IMR-90 (cell line): ENCODE measurements at regions not wholly inside any gene's neighbourhood (a gene's known extent, or its start where the extent isn't known, plus 50 kb on each side); places are given as distances from the start of the nearest gene placed in this dataset.
A peak's percentile ranks its signal among the peaks of the same experiment; 100 is the strongest.

Experiments used
- ATAC-seq: fragments of 200-7000 bp; cut with Tn5 transposase; 2 replicates; pipeline ENCODE4 v1.9.1; 2020; ENCODE audit warnings: low read depth, mild to moderate bottlenecking, moderate library complexity
- BruUV-seq: library from RNA; stranded (reverse); fragments of 400-500 nt; replicated peaks from 2 replicates; lab custom pipeline; 2021; lab: Mats Ljungman, UMichigan
- CTCF ChIA-PET: fragments of 300-600 bp; formaldehyde crosslinking; extraction: SDS; loops from one replicate; lab custom pipeline; 2021; ENCODE audit warnings: antibody characterized with exemption; lab: Yijun Ruan, JAX
- POLR2A ChIA-PET: fragments of 300-600 bp; sonication (Branson Sonifier 250); formaldehyde crosslinking; loops from one replicate; lab custom pipeline; 2022; ENCODE audit warnings: antibody characterized with exemption; ENCODE audit not compliant: unreplicated experiment; lab: Charles Lee
- DNase-seq: peaks from one replicate; pipeline ENCODE4 v3.0.0; 2013
- H2AFZ ChIP-seq: replicated peaks from 2 replicates; pipeline ENCODE3; 2013; ENCODE audit warnings: low read length, mild to moderate bottlenecking; ENCODE audit not compliant: poor library complexity
- H2AK5ac ChIP-seq: 2 replicates; pipeline ENCODE4 v1.6.1; 2013; ENCODE audit warnings: low read depth, low read length, inconsistent platforms
- H2AK9ac ChIP-seq: replicated peaks from 2 replicates; pipeline ENCODE3; 2013; ENCODE audit warnings: mild to moderate bottlenecking, low read depth, low read length, moderate library complexity; ENCODE audit not compliant: poor library complexity
- H2BK120ac ChIP-seq: 2 replicates; pipeline ENCODE4 v1.6.1; 2013; ENCODE audit warnings: low read depth, low read length, inconsistent platforms
- H2BK15ac ChIP-seq: 3 replicates; pipeline ENCODE4 v1.6.1; 2013; ENCODE audit warnings: low read depth, low read length, inconsistent platforms
- H2BK20ac ChIP-seq: 2 replicates; pipeline ENCODE4 v1.6.1; 2013; ENCODE audit warnings: low read depth, mild to moderate bottlenecking, inconsistent platforms, low read length, moderate library complexity
- H2BK5ac ChIP-seq: 2 replicates; pipeline ENCODE4 v1.6.1; 2013; ENCODE audit warnings: mild to moderate bottlenecking, low read depth, low read length, inconsistent platforms; ENCODE audit not compliant: poor library complexity, severe bottlenecking
- H3K14ac ChIP-seq: replicated peaks from 2 replicates; pipeline ENCODE4 v1.6.1; 2013; ENCODE audit warnings: low read depth, low read length, inconsistent platforms
- H3K18ac ChIP-seq: 2 replicates; pipeline ENCODE4 v1.6.1; 2013; ENCODE audit warnings: low read depth, low read length, control low read depth
- H3K23ac ChIP-seq: 2 replicates; pipeline ENCODE4 v1.6.1; 2013; ENCODE audit warnings: low read depth, low read length, inconsistent platforms
- H3K27ac ChIP-seq: 2 replicates; pipeline ENCODE4 v1.5.1; 2013; ENCODE audit warnings: mild to moderate bottlenecking, control low read depth, low read length; ENCODE audit not compliant: insufficient read depth
- H3K27me3 ChIP-seq: 2 replicates; pipeline ENCODE4 v1.6.1; 2013; ENCODE audit warnings: low read length; ENCODE audit not compliant: control insufficient read depth, insufficient read depth
- H3K36me3 ChIP-seq: 2 replicates; pipeline ENCODE4 v1.6.1; 2013; ENCODE audit warnings: low read length, mixed read lengths; ENCODE audit not compliant: control insufficient read depth, insufficient read depth
- H3K4ac ChIP-seq: 2 replicates; pipeline ENCODE4 v1.6.1; 2013; ENCODE audit warnings: low read depth, low read length, inconsistent platforms
- H3K4me1 ChIP-seq: 2 replicates; pipeline ENCODE4 v1.6.1; 2013; ENCODE audit warnings: low read length, mixed read lengths; ENCODE audit not compliant: control insufficient read depth, insufficient read depth
- H3K4me2 ChIP-seq: 2 replicates; pipeline ENCODE4 v1.6.1; 2013; ENCODE audit warnings: low read depth, mild to moderate bottlenecking, control low read depth, low read length, moderate library complexity
- H3K4me3 ChIP-seq: 2 replicates; pipeline ENCODE4 v1.5.1; 2013; ENCODE audit warnings: low read depth, mild to moderate bottlenecking, control low read depth, low read length, moderate library complexity; ENCODE audit not compliant: insufficient read depth
- H3K56ac ChIP-seq: 2 replicates; pipeline ENCODE4 v1.6.1; 2013; ENCODE audit warnings: low read length, inconsistent platforms; ENCODE audit not compliant: insufficient read depth; ENCODE audit errors: extremely low read depth
- H3K79me1 ChIP-seq, 2 experiments: 2 replicates each; pipeline ENCODE4 v1.6.1; 2013; ENCODE audit warnings: low read length in 2 of 2, inconsistent platforms in 1 of 2, low read depth in 1 of 2
- H3K9ac ChIP-seq: 2 replicates; pipeline ENCODE4 v1.6.1; 2013; ENCODE audit warnings: low read depth, low read length, control low read depth
- H3K9me1 ChIP-seq: 2 replicates; pipeline ENCODE4 v1.6.1; 2013; ENCODE audit warnings: low read length, inconsistent platforms; ENCODE audit not compliant: insufficient read depth
- H3K9me3 ChIP-seq: 2 replicates; pipeline ENCODE4 v1.6.1; 2013; ENCODE audit warnings: low read length; ENCODE audit not compliant: control insufficient read depth, insufficient read depth
- H4K20me1 ChIP-seq: 2 replicates; pipeline ENCODE4 v1.6.1; 2013; ENCODE audit warnings: low read length, inconsistent platforms; ENCODE audit not compliant: insufficient read depth
- H4K5ac ChIP-seq: 2 replicates; pipeline ENCODE4 v1.6.1; 2013; ENCODE audit warnings: mild to moderate bottlenecking, low read depth, low read length, control low read depth
- H4K8ac ChIP-seq, 2 experiments: 2 replicates each; pipeline ENCODE4 v1.6.1; 2013; ENCODE audit warnings: low read depth in 2 of 2, low read length in 2 of 2, control low read depth in 1 of 2, inconsistent platforms in 1 of 2
- H4K91ac ChIP-seq: 2 replicates; pipeline ENCODE4 v1.6.1; 2013; ENCODE audit warnings: low read depth, low read length, inconsistent platforms; ENCODE audit not compliant: insufficient read depth
- BHLHE40 ChIP-seq: fragments of 150-350 bp; IDR thresholded peaks from 2 replicates; pipeline ENCODE4 v1.6.1; 2016; ENCODE audit warnings: mild to moderate bottlenecking, low read depth, low read length
- CEBPB ChIP-seq: IDR thresholded peaks from 2 replicates; pipeline ENCODE4 v1.6.1; 2012; ENCODE audit warnings: low read depth, low read length, improper control_type of control experiment
- CHD1 ChIP-seq: IDR thresholded peaks from 2 replicates; pipeline ENCODE4 v1.6.1; 2012; ENCODE audit warnings: low read depth, low read length, improper control_type of control experiment
- CTCF ChIP-seq: conservative IDR thresholded peaks from 2 replicates; pipeline ENCODE4 v1.5.1; 2012; ENCODE audit warnings: mild to moderate bottlenecking, low read depth, low read length, improper control_type of control experiment
- ELK1 ChIP-seq: fragments of 150-350 bp; IDR thresholded peaks from 2 replicates; pipeline ENCODE4 v1.6.1; 2016; ENCODE audit warnings: low read depth, mild to moderate bottlenecking, low read length, moderate library complexity, borderline replicate concordance
- FOS ChIP-seq: fragments of 150-350 bp; IDR thresholded peaks from 2 replicates; pipeline ENCODE4 v1.6.1; 2016; ENCODE audit warnings: low read depth, low read length
- MAFK ChIP-seq: IDR thresholded peaks from 2 replicates; pipeline ENCODE4 v1.6.1; 2012; ENCODE audit warnings: low read depth, low read length, improper control_type of control experiment
- MAZ ChIP-seq: IDR thresholded peaks from 2 replicates; pipeline ENCODE4 v1.6.1; 2012; ENCODE audit warnings: low read depth, mild to moderate bottlenecking, low read length, improper control_type of control experiment, moderate library complexity, borderline replicate concordance
- MXI1 ChIP-seq: IDR thresholded peaks from 2 replicates; pipeline ENCODE4 v1.6.1; 2012; ENCODE audit warnings: low read depth, mild to moderate bottlenecking, low read length, moderate library complexity, borderline replicate concordance
- NFE2L2 ChIP-seq: fragments of 150-350 bp; IDR thresholded peaks from 2 replicates; pipeline ENCODE4 v1.6.1; 2016; ENCODE audit warnings: low read depth, mild to moderate bottlenecking, low read length
- POLR2A ChIP-seq: IDR thresholded peaks from 2 replicates; pipeline ENCODE4 v1.6.1; 2012; ENCODE audit warnings: mild to moderate bottlenecking, low read depth, low read length
- RAD21 ChIP-seq: IDR thresholded peaks from 2 replicates; pipeline ENCODE4 v1.6.1; 2012; ENCODE audit warnings: low read length, improper control_type of control experiment
- RCOR1 ChIP-seq: IDR thresholded peaks from 2 replicates; pipeline ENCODE4 v1.6.1; 2012; ENCODE audit warnings: mild to moderate bottlenecking, low read length, improper control_type of control experiment; ENCODE audit not compliant: insufficient replicate concordance
- RFX5 ChIP-seq: IDR thresholded peaks from 2 replicates; pipeline ENCODE4 v1.8.0; 2012; ENCODE audit warnings: low read depth, mild to moderate bottlenecking, low read length, moderate library complexity
- SMC3 ChIP-seq: fragments of 150-350 bp; IDR thresholded peaks from 2 replicates; pipeline ENCODE4 v1.6.1; 2016; ENCODE audit warnings: low read depth, mild to moderate bottlenecking, antibody characterized with exemption, low read length, moderate library complexity
- USF2 ChIP-seq: fragments of 150-350 bp; IDR thresholded peaks from 2 replicates; pipeline ENCODE4 v1.6.1; 2017; ENCODE audit warnings: mild to moderate bottlenecking, antibody characterized with exemption, low read length, low read depth
- WGBS, 2 experiments: methylation state at CpG; one replicate each; pipeline versions ENCODE4 v1.1.5 to v1.1.7; 2013; ENCODE audit warnings: missing lambda C conversion rate in 2 of 2; ENCODE audit not compliant: insufficient read length in 1 of 2; ENCODE audit errors: extremely low coverage in 2 of 2; 5-methylcytosine and 5-hydroxymethylcytosine counted together
- dilution Hi-C: fragments of 300-500 bp; cut with HindIII; formaldehyde crosslinking; loops from one replicate; pipeline ENCODE4 v1.14.3; 2018; ENCODE audit warnings: low sequenced_read_pairs; ENCODE audit not compliant: unreplicated experiment
- in situ Hi-C: fragments of 300-500 bp; cut with MboI; formaldehyde crosslinking; loops from 3 replicates; pipeline ENCODE4 v1.14.3; 2019; ENCODE audit warnings: low sequenced_read_pairs, inconsistent platforms, mixed read lengths
- intact Hi-C: fragments of 100-400 bp; cut with micrococcal nuclease; formaldehyde crosslinking; loops from 2 replicates; pipeline ENCODE4 v1.10.0; 2022

- CTCF ChIA-PET = no interaction called here
- Histone ChIP-seq H3K14ac (no peak overlapping the region), H2BK20ac (no peak overlapping the region), H3K79me1 (no peaks in the 10 kb centered on the region), H3K27ac (no peak overlapping the region), H4K5ac (no peak overlapping the region), H2AFZ (no peak overlapping the region), H3K18ac (no peak overlapping the region), H3K9ac (no peak overlapping the region), H3K4me1 (no peaks in the 10 kb centered on the region), H2BK15ac (peak overlapping the region; percentile 27; the same call in 1 of the 3 replicates), H3K23ac (no peak overlapping the region), H3K9me1 (0 out of 2 replicates have a peak, but pooled peaks cover 3% of the 10 kb centered on the region), H3K36me3 (no peaks in the 10 kb centered on the region), H2BK5ac (no peak overlapping the region), H2AK5ac (no peak overlapping the region), H3K9me3 (no peaks in the 10 kb centered on the region), H2AK9ac (no peak overlapping the region), H2BK120ac (no peak overlapping the region), H4K8ac (no peak overlapping the region), H3K27me3 (no peaks in the 10 kb centered on the region), H3K4me3 (no peak overlapping the region), H3K4me2 (no peak overlapping the region), H3K56ac (no peak overlapping the region), H4K91ac (no peak overlapping the region), H3K4ac (no peak overlapping the region), H4K20me1 (no peaks in the 10 kb centered on the region)
- POLR2A ChIA-PET = no interaction called here
- 88% methylated on average over 5 of the region's 15 CpGs; no CpG with 5 or more reads in 1 of the 2 experiments for WGBS, 2 experiments
- ATAC-seq = no peak
- BruUV-seq = no TSS peak
- in situ Hi-C loops = no loop called here
- dilution Hi-C loops = no loop called here
- no peak for TF ChIP-seq CTCF
- TF ChIP-seq RFX5 = no peak
- TF ChIP-seq USF2 = no peak
- no peak for TF ChIP-seq MXI1
- TF ChIP-seq MAZ = no peak
- no peak for TF ChIP-seq ELK1
- no peak for TF ChIP-seq SMC3
- no peak for TF ChIP-seq CEBPB
- TF ChIP-seq POLR2A = no peak
- no peak for TF ChIP-seq NFE2L2
- no peak for TF ChIP-seq RCOR1
- no peak for TF ChIP-seq CHD1
- TF ChIP-seq RAD21 = no peak
- TF ChIP-seq MAFK = no peak
- no peak for TF ChIP-seq FOS
- TF ChIP-seq BHLHE40 = no peak
- DNase-seq = no peak
- intact Hi-C loops = no loop called here
Observed at GRCh38 chr2:128390991-128391630, 72.4 kb upstream of the HS6ST1 start.
